GM23338 (cell line): ENCODE measurements at regions not wholly inside any gene's neighbourhood (a gene's known extent, or its start where the extent isn't known, plus 50 kb on each side); places are given as distances from the start of the nearest gene placed in this dataset.

Experiments
- ATAC-seq: fragments of 200-7000 bp; cut with Tn5 transposase; 3 replicates; pipeline ENCODE4 v1.9.1; 2020
- DNase-seq: peaks from one replicate; pipeline ENCODE4 v3.0.0-alpha.2; 2015; ENCODE audit warnings: low spot score
- H2AFZ ChIP-seq: fragments of 200-600 bp; sonication (generic); 2 replicates; pipeline ENCODE4 v1.8.0; 2016; ENCODE audit warnings: antibody characterized with exemption, mild to moderate bottlenecking, moderate library complexity
- H3F3A ChIP-seq: fragments of 200-600 bp; sonication (generic); replicated peaks from 2 replicates; pipeline ENCODE4 v1.8.0; 2017; ENCODE audit warnings: antibody characterized with exemption, mixed run types, low read depth
- H3K27ac ChIP-seq: fragments of 200-600 bp; sonication (generic); 2 replicates; pipeline ENCODE4 v1.6.1; 2016; ENCODE audit warnings: low read depth
- H3K27me3 ChIP-seq: fragments of 200-600 bp; sonication (generic); 2 replicates; pipeline ENCODE4 v1.8.0; 2016; ENCODE audit warnings: mild to moderate bottlenecking, mixed run types, moderate library complexity; ENCODE audit not compliant: insufficient read depth
- H3K36me3 ChIP-seq: fragments of 200-600 bp; sonication (generic); 2 replicates; pipeline ENCODE4 v1.8.0; 2016; ENCODE audit warnings: mild to moderate bottlenecking; ENCODE audit not compliant: insufficient read depth
- H3K4me1 ChIP-seq: fragments of 200-600 bp; sonication (generic); 2 replicates; pipeline ENCODE4 v1.8.0; 2016; ENCODE audit warnings: mild to moderate bottlenecking, moderate library complexity; ENCODE audit not compliant: insufficient read depth
- H3K4me2 ChIP-seq: fragments of 200-600 bp; sonication (generic); 2 replicates; pipeline ENCODE4 v1.7.1; 2017; ENCODE audit warnings: mixed run types
- H3K4me3 ChIP-seq: fragments of 200-600 bp; sonication (generic); 2 replicates; pipeline ENCODE4 v1.6.1; 2016; ENCODE audit warnings: mixed run types
- H3K79me2 ChIP-seq: fragments of 200-600 bp; sonication (generic); replicated peaks from 2 replicates; pipeline ENCODE4 v1.8.0; 2017; ENCODE audit warnings: mild to moderate bottlenecking; ENCODE audit not compliant: insufficient read depth
- H3K9me2 ChIP-seq: fragments of 200-600 bp; sonication (generic); 2 replicates; pipeline ENCODE4 v1.8.0; 2017; ENCODE audit not compliant: insufficient read depth
- H4K20me1 ChIP-seq: fragments of 200-600 bp; sonication (generic); replicated peaks from 2 replicates; pipeline ENCODE4 v1.8.0; 2017; ENCODE audit warnings: mild to moderate bottlenecking; ENCODE audit not compliant: insufficient read depth
- H3K27ac Mint-ChIP-seq: 2 replicates; pipeline ENCODE4 v1.8.0; 2020; ENCODE audit warnings: inconsistent platforms, mild to moderate bottlenecking, moderate library complexity, mixed read lengths
- H3K27me3 Mint-ChIP-seq: 3 replicates; pipeline ENCODE4 v1.8.0; 2022; ENCODE audit warnings: low read depth, mild to moderate bottlenecking, moderate library complexity, mixed read lengths, inconsistent platforms; ENCODE audit not compliant: insufficient read depth, poor library complexity
- H3K36me3 Mint-ChIP-seq: 3 replicates; pipeline ENCODE4 v1.8.0; 2021; ENCODE audit warnings: low read depth, mild to moderate bottlenecking, inconsistent platforms, moderate library complexity, mixed read lengths
- H3K4me1 Mint-ChIP-seq: 3 replicates; pipeline ENCODE4 v1.8.0; 2020; ENCODE audit warnings: mild to moderate bottlenecking, inconsistent platforms, mixed read lengths
- H3K4me3 Mint-ChIP-seq: 3 replicates; pipeline ENCODE4 v1.8.0; 2021; ENCODE audit warnings: moderate library complexity, mild to moderate bottlenecking, inconsistent platforms, mixed read lengths
- H3K9me3 Mint-ChIP-seq: 3 replicates; pipeline ENCODE4 v1.8.0; 2020; ENCODE audit warnings: moderate library complexity, mild to moderate bottlenecking, inconsistent platforms, mixed read lengths
- CREB1 ChIP-seq: fragments of 250-450 bp; sonication (Bioruptor Pico); IDR thresholded peaks from 2 replicates; pipeline ENCODE4 v1.5.0; 2020; ENCODE audit warnings: low read depth, mild to moderate bottlenecking, moderate library complexity
- CTCF ChIP-seq, 2 experiments: fragments of 200-600 bp in 1 of 2; sonication (generic) in 1 of 2; conservative IDR thresholded peaks; 2 replicates each; pipeline versions ENCODE4 v1.5.1 to v1.6.1; 2016 to 2017; ENCODE audit warnings: antibody characterized with exemption in 2 of 2, low read depth in 2 of 2, mild to moderate bottlenecking in 2 of 2, moderate library complexity in 1 of 2
- ETS1 ChIP-seq: IDR thresholded peaks from 2 replicates; pipeline ENCODE4 v1.6.1; 2016; ENCODE audit warnings: antibody characterized with exemption
- EZH2 ChIP-seq: fragments of 200-600 bp; sonication (generic); IDR thresholded peaks from one replicate; pipeline ENCODE4 v1.8.0; 2017; ENCODE audit warnings: antibody characterized with exemption, mild to moderate bottlenecking, low read depth; ENCODE audit not compliant: unreplicated experiment
- EZH2phosphoT487 ChIP-seq: fragments of 200-600 bp; sonication (generic); IDR thresholded peaks from one replicate; pipeline ENCODE4 v1.8.1; 2018; ENCODE audit warnings: antibody characterized with exemption; ENCODE audit not compliant: unreplicated experiment
- JUNB ChIP-seq: IDR thresholded peaks from one replicate; pipeline ENCODE4 v1.6.1; 2016; ENCODE audit warnings: antibody characterized with exemption; ENCODE audit not compliant: unreplicated experiment
- NANOG ChIP-seq: IDR thresholded peaks from 2 replicates; pipeline ENCODE4 v1.6.1; 2016; ENCODE audit warnings: antibody characterized with exemption, borderline replicate concordance
- POLR2AphosphoS5 ChIP-seq: IDR thresholded peaks from 2 replicates; pipeline ENCODE4 v1.6.1; 2016; ENCODE audit warnings: antibody characterized with exemption, low read depth
- REST ChIP-seq: IDR thresholded peaks from one replicate; pipeline ENCODE4 v1.6.1; 2018; ENCODE audit warnings: antibody characterized with exemption; ENCODE audit not compliant: unreplicated experiment
- STAT1 ChIP-seq: IDR thresholded peaks from one replicate; pipeline ENCODE4 v1.6.1; 2016; ENCODE audit warnings: antibody characterized with exemption; ENCODE audit not compliant: unreplicated experiment
- ZNF114 ChIP-seq: fragments of 250-450 bp; sonication (Bioruptor Pico); IDR thresholded peaks from 2 replicates; pipeline ENCODE4 v1.5.0; 2020; ENCODE audit warnings: mild to moderate bottlenecking, moderate library complexity
- ZNF331 ChIP-seq: fragments of 250-450 bp; sonication (Bioruptor Pico); IDR thresholded peaks from 2 replicates; pipeline ENCODE4 v1.5.0; 2020; ENCODE audit warnings: low read depth, mild to moderate bottlenecking, moderate library complexity
- ZNF462 ChIP-seq: fragments of 250-450 bp; sonication (Bioruptor Pico); IDR thresholded peaks from 2 replicates; pipeline ENCODE4 v1.5.0; 2020; ENCODE audit warnings: mild to moderate bottlenecking, moderate library complexity

- Histone ChIP-seq H2AFZ (no peak overlapping the region), H3K4me1 (no peaks in the 10 kb centered on the region), H3K79me2 (no peaks in the 10 kb centered on the region), H3K4me2 (no peak overlapping the region), H3K4me3 (no peak overlapping the region), H3K27ac (no peak overlapping the region), H3K27me3 (no peaks in the 10 kb centered on the region), H3F3A (no peaks in the 10 kb centered on the region), H3K36me3 (no peaks in the 10 kb centered on the region), H3K9me2 (no peaks in the 10 kb centered on the region), H4K20me1 (no peaks in the 10 kb centered on the region)
- H3K4me1 Mint-ChIP-seq: no peaks in the 10 kb centered on the region
- H3K4me3 Mint-ChIP-seq: no peak overlapping the region
- H3K27me3 Mint-ChIP-seq: no peaks in the 10 kb centered on the region
- no peak for TF ChIP-seq NANOG
- TF ChIP-seq JUNB: no peak
- TF ChIP-seq CTCF (conservative IDR thresholded peaks at IDR 0.05; ENCODE audit: low read depth in 2 of 2): no peak
- no peak for TF ChIP-seq CREB1 (CRISPR knock-in tag)
- no peak for TF ChIP-seq EZH2phosphoT487
- no peak for TF ChIP-seq ZNF462 (CRISPR knock-in tag)
- no peak for TF ChIP-seq REST
- no peak for TF ChIP-seq ZNF331 (CRISPR knock-in tag)
- TF ChIP-seq EZH2: no peak
- no peak for TF ChIP-seq POLR2AphosphoS5
- no peak for TF ChIP-seq ZNF114
- no peak for TF ChIP-seq STAT1
- TF ChIP-seq ETS1: no peak
- no peaks in the 10 kb centered on the region for H3K36me3 Mint-ChIP-seq
- ATAC-seq (no peak), DNase-seq (no peak)
- H3K9me3 Mint-ChIP-seq: no peaks in the 10 kb centered on the region
- H3K27ac Mint-ChIP-seq: no peak overlapping the region
Observed at GRCh38 chrX:7225338-7225737, 77.4 kb upstream of the PUDP start.
